Nephron progenitor cell (in vitro differentiated cells): ENCODE measurements at regions not wholly inside any gene's neighbourhood (a gene's known extent, or its start where the extent isn't known, plus 50 kb on each side); places are given as distances from the start of the nearest gene placed in this dataset.

Experiments used
- DNase-seq: peaks from one replicate; pipeline ENCODE4 v3.0.0; 2021
- H3K27ac Mint-ChIP-seq: 2 replicates; pipeline ENCODE4 v1.8.0; 2021; ENCODE audit warnings: mild to moderate bottlenecking, moderate library complexity, mixed read lengths
- H3K27me3 Mint-ChIP-seq: 2 replicates; pipeline ENCODE4 v1.8.0; 2021; ENCODE audit warnings: mild to moderate bottlenecking, low read depth, mixed read lengths; ENCODE audit not compliant: poor library complexity
- H3K36me3 Mint-ChIP-seq: 2 replicates; pipeline ENCODE4 v1.8.0; 2021; ENCODE audit warnings: low read depth, mixed read lengths
- H3K4me1 Mint-ChIP-seq: 2 replicates; pipeline ENCODE4 v1.8.0; 2021; ENCODE audit warnings: mixed read lengths
- H3K4me3 Mint-ChIP-seq: 2 replicates; pipeline ENCODE4 v1.8.0; 2021; ENCODE audit warnings: mild to moderate bottlenecking, moderate library complexity, mixed read lengths
- H3K9me3 Mint-ChIP-seq: 2 replicates; pipeline ENCODE4 v1.8.0; 2021; ENCODE audit warnings: mild to moderate bottlenecking, moderate library complexity, mixed read lengths
- TF ChIP-seq, protein P1 (sequence below): fragments of 200-600 bp; sonication (generic); IDR thresholded peaks from 2 replicates; pipeline ENCODE4 v1.5.0; 2021; ENCODE audit warnings: antibody characterized with exemption

DNA sequence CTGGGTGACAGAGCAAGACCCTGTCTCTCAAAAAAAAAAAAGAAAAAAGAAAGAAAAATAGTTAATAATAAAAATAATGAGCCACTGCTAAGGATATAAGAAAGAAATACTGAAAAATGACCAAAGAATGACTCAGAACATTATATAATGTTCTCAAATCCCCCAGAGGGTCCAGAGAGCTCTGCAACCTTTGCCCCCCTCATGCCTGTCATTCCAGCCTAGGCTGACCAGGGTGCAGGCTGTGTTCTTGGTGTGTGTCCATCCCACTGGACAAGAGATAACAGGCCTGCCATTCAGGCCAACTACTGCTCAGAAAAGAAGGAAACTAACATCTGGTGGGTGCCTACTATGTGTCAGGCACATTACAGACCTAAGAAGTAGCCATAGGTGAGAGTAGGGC, 72.7 kb upstream of the EDNRA start:
- no peaks in the 10 kb centered on the region for H3K4me1 Mint-ChIP-seq
- H3K27me3 Mint-ChIP-seq: peaks cover 3% of the 10 kb centered on the region
- no peak for DNase-seq
- no peak overlapping the region for H3K4me3 Mint-ChIP-seq
- TF ChIP-seq, protein P1, sequence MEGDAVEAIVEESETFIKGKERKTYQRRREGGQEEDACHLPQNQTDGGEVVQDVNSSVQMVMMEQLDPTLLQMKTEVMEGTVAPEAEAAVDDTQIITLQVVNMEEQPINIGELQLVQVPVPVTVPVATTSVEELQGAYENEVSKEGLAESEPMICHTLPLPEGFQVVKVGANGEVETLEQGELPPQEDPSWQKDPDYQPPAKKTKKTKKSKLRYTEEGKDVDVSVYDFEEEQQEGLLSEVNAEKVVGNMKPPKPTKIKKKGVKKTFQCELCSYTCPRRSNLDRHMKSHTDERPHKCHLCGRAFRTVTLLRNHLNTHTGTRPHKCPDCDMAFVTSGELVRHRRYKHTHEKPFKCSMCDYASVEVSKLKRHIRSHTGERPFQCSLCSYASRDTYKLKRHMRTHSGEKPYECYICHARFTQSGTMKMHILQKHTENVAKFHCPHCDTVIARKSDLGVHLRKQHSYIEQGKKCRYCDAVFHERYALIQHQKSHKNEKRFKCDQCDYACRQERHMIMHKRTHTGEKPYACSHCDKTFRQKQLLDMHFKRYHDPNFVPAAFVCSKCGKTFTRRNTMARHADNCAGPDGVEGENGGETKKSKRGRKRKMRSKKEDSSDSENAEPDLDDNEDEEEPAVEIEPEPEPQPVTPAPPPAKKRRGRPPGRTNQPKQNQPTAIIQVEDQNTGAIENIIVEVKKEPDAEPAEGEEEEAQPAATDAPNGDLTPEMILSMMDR: no peak
- no peak overlapping the region for H3K27ac Mint-ChIP-seq
- peaks cover 29% of the 10 kb centered on the region for H3K9me3 Mint-ChIP-seq
- H3K36me3 Mint-ChIP-seq: peaks cover 4% of the 10 kb centered on the region

DNA sequence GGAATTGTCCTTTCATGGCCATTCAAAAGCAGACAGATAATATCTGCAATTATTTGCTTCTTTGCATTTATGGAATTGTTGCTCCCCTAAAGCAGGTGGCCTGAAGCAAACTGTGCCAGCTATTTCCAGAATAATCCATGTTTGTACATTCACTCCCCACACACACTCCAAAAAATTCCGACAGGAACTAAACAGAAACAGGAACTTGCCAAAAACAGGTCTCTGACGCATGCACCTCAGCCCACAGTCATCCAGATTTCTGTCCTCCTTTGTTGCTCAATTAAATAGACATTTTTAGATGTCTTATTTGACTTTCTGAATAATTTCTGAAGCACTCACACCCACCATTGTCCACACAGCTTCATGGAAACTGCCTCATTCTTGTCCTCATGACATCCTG, 71.5 kb upstream of the EDNRA start:
- no peak overlapping the region for H3K27ac Mint-ChIP-seq
- H3K4me1 Mint-ChIP-seq: no peaks in the 10 kb centered on the region
- peaks cover 3% of the 10 kb centered on the region for H3K27me3 Mint-ChIP-seq
- DNase-seq: no peak
- TF ChIP-seq, protein P1: no peak
- peaks cover 18% of the 10 kb centered on the region for H3K9me3 Mint-ChIP-seq
- H3K36me3 Mint-ChIP-seq: peaks cover 4% of the 10 kb centered on the region
- no peak overlapping the region for H3K4me3 Mint-ChIP-seq

DNA sequence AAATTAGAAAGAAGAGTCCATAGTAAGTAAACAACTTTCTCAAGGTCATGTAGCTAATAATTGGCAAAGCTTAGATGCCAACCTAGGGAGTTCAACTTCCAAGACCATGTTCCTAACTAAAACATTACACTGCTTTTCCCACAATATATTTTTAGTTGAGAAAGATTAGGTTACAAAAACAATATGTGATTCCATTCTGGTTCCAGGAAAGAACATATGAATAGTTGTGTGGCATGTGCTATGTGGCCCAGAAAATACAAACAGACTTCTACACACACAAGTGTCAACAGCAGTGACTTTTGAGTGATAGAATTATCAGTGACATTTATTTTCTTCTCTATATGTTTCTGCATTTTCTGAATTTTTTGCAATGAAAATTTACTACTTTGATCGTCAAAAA, 62.7 kb upstream of the EDNRA start:
- Mint-ChIP-seq H3K36me3 (no peaks in the 10 kb centered on the region), H3K27ac (no peak overlapping the region), H3K4me1 (no peaks in the 10 kb centered on the region), H3K27me3 (peaks cover 5% of the 10 kb centered on the region), H3K9me3 (peaks cover 4% of the 10 kb centered on the region), H3K4me3 (no peak overlapping the region)
- TF ChIP-seq, protein P1: no peak
- no peak for DNase-seq

DNA sequence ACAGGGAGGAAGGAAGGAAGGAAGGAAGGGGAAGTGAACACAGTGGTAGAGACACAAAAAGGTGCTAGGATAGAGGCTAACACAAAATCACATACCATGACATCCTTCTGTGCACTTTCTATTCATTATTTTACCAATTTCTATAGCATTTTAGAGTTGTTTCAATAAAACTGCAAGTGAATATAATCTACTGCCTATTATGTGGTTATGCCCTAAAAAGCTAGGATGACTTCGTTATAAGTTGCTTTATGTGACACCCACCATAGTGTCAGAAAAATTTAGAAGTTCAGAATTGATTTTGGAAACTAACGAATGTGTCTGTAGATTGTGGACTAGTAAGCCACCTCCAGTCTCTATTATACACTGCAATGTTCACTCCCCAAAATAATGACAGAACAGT, 59.4 kb upstream of the EDNRA start:
- Mint-ChIP-seq H3K9me3 (peaks cover 1% of the 10 kb centered on the region), H3K36me3 (no peaks in the 10 kb centered on the region), H3K27ac (no peak overlapping the region), H3K4me3 (no peak overlapping the region), H3K27me3 (peaks cover 5% of the 10 kb centered on the region), H3K4me1 (peaks cover 2% of the 10 kb centered on the region)
- TF ChIP-seq, protein P1: no peak
- DNase-seq: no peak

DNA sequence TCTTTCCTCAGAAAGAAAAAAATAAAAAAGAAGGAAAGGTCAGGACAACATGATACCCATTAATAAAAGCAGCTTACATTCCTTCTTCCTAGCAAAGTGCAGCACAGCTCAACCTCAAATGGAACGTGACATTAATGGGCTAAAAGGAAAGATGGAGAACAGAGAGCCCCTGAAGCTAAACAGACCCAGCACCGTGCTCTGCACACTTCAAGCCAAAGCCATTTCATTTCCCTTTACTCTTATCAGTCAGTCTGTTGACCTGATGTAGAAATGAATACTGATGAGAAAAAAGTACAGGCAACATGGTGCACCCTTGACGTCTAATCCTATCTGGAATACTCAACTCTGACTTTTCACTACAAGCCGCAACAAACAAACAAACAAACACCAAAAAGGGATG, 57.7 kb upstream of the EDNRA start:
- Mint-ChIP-seq H3K4me1 (peaks cover 6% of the 10 kb centered on the region), H3K4me3 (no peak overlapping the region), H3K9me3 (no peaks in the 10 kb centered on the region), H3K27me3 (peaks cover 5% of the 10 kb centered on the region), H3K27ac (no peak overlapping the region), H3K36me3 (no peaks in the 10 kb centered on the region)
- DNase-seq: no peak
- TF ChIP-seq, protein P1: no peak

DNA sequence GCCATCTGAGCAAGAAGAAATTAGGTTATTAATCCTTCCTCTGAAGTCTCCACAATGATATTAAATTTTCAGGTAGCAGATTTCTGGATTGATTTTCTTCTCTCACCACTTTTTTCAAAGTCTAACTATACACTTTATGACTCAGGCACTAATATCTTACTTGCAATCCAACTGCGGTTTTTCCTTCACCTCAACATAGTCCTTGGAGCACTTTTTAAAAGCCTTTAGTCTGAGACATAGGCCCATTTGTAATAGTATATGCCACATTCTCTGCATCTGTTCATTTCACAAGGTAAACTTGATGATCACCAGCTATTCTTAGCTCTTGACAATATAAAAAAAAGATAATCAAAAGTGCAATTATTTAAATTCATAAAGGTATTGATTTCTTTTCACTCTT, 55.9 kb upstream of the EDNRA start:
- H3K4me1 Mint-ChIP-seq: peaks cover 6% of the 10 kb centered on the region
- no peaks in the 10 kb centered on the region for H3K9me3 Mint-ChIP-seq
- H3K4me3 Mint-ChIP-seq: no peak overlapping the region
- peaks cover 5% of the 10 kb centered on the region for H3K27me3 Mint-ChIP-seq
- TF ChIP-seq, protein P1: no peak
- DNase-seq: no peak
- no peaks in the 10 kb centered on the region for H3K36me3 Mint-ChIP-seq
- no peak overlapping the region for H3K27ac Mint-ChIP-seq
